Stimulated activated CD8-positive, alpha-beta memory T cell treated with anti-CD3 and anti-CD28 coated beads, Interleukin-4, amount 100 ng/mL, for 4 hours (primary cell): ENCODE measurements at regions not wholly inside any gene's neighbourhood (a gene's known extent, or its start where the extent isn't known, plus 50 kb on each side); places are given as distances from the start of the nearest gene placed in this dataset.

Experiments used
- DNase-seq, 2 donors: peaks; one replicate each; pipeline ENCODE4 v3.0.0-alpha.2; 2020; ENCODE audit warnings: low read depth in 2 of 2, low spot score in 1 of 2

GRCh38 chr6:9417400-9417799 is 982.1 kb upstream of the SLC35B3 start:
- no peak for DNase-seq

GRCh38 chr6:9412951-9413559 is 977.7 kb upstream of the SLC35B3 start:
- DNase-seq, result no peak

GRCh38 chr6:9409126-9409525 is 973.8 kb upstream of the SLC35B3 start:
- DNase-seq, result no peak

GRCh38 chr6:9408402-9409117 is 973.2 kb upstream of the SLC35B3 start:
- DNase-seq, result no peak

- DNase-seq, result no peak
Observed at GRCh38 chr6:9405825-9406224, 970.5 kb upstream of the SLC35B3 start.

- no peak for DNase-seq
Observed at GRCh38 chr6:9405369-9405768, 970.0 kb upstream of the SLC35B3 start.

GRCh38 chr6:9404351-9405146 is 969.2 kb upstream of the SLC35B3 start:
- DNase-seq, result no peak

GRCh38 chr6:9403736-9404135 is 968.4 kb upstream of the SLC35B3 start:
- DNase-seq, result no peak

GRCh38 chr6:9401960-9402359 is 966.6 kb upstream of the SLC35B3 start:
- no peak for DNase-seq

- no peak for DNase-seq
Observed at GRCh38 chr6:9399916-9400315, 964.6 kb upstream of the SLC35B3 start.

GRCh38 chr6:9398767-9399373 is 963.5 kb upstream of the SLC35B3 start:
- DNase-seq, result no peak

- no peak for DNase-seq
Observed at GRCh38 chr6:9398071-9398766, 962.9 kb upstream of the SLC35B3 start.

- no peak for DNase-seq
Observed at GRCh38 chr6:9388596-9388995, 953.3 kb upstream of the SLC35B3 start.

- no peak for DNase-seq
Observed at GRCh38 chr6:9380568-9380967, 945.2 kb upstream of the SLC35B3 start.

- no peak for DNase-seq
Observed at GRCh38 chr6:9373308-9373707, 938.0 kb upstream of the SLC35B3 start.

- DNase-seq, result no peak
Observed at GRCh38 chr6:9370480-9370879, 935.1 kb upstream of the SLC35B3 start.

- no peak for DNase-seq
Observed at GRCh38 chr6:9365378-9365777, 930.0 kb upstream of the SLC35B3 start.

GRCh38 chr6:9361749-9362148 is 926.4 kb upstream of the SLC35B3 start:
- DNase-seq, result no peak

- no peak for DNase-seq
Observed at GRCh38 chr6:9360881-9361280, 925.5 kb upstream of the SLC35B3 start.

GRCh38 chr6:9347608-9348007 is 912.3 kb upstream of the SLC35B3 start:
- no peak for DNase-seq

- DNase-seq, result no peak
Observed at GRCh38 chr6:9346923-9347322, 911.6 kb upstream of the SLC35B3 start.
